Gastrocnemius medialis (tissue), 4 donors: ENCODE measurements at regions not wholly inside any gene's neighbourhood (a gene's known extent, or its start where the extent isn't known, plus 50 kb on each side); places are given as distances from the start of the nearest gene placed in this dataset.
"Not testable (repeated sequence)": the region's sequence is repeated elsewhere in the genome, so short reads cannot be mapped to it uniquely, and the experiment has no call there.

Source experiments
- CTCF ChIP-seq, 5 experiments: fragments of 450-650 bp in 3 of 5; fragments of 200-600 bp in 2 of 5; sonication (generic) in 2 of 5; IDR thresholded peaks in 4 of 5; conservative IDR thresholded peaks in 1 of 5; 1 replicate in 4 of 5; 2 replicates in 1 of 5; pipeline ENCODE4 v1.5.1; 2016 to 2019; ENCODE audit warnings: antibody characterized with exemption in 5 of 5, mild to moderate bottlenecking in 3 of 5, moderate library complexity in 3 of 5
- POLR2A ChIP-seq, 2 donors: fragments of 450-650 bp; IDR thresholded peaks; one replicate each; pipeline ENCODE4 v1.6.1; 2017; ENCODE audit warnings: antibody characterized with exemption in 2 of 2, mild to moderate bottlenecking in 2 of 2, moderate library complexity in 2 of 2

- TF ChIP-seq CTCF (IDR thresholded peaks at IDR 0.05 in 4 of 5, conservative IDR thresholded peaks at IDR 0.05 in 1 of 5); POLR2A (IDR thresholded peaks at IDR 0.05): not testable (repeated sequence)
Measured at GRCh38 chr5:90040082-90040481, 369.5 kb downstream of the CETN3 start.
